ENCODE measurements at regions not wholly inside any gene's neighbourhood (a gene's known extent, or its start where the extent isn't known, plus 50 kb on each side); places are given as distances from the start of the nearest gene placed in this dataset.

- no peaks in the 10 kb centered on the region for H3K27me3 Mint-ChIP-seq
- ATAC-seq (replicated peaks) (no peak), DNase-seq (no peak)
- H3K4me1 Mint-ChIP-seq: no peaks in the 10 kb centered on the region
- no peak overlapping the region for H3K4me3 Mint-ChIP-seq
- H3K27ac Mint-ChIP-seq: no peak overlapping the region
- no peaks in the 10 kb centered on the region for H3K36me3 Mint-ChIP-seq
- no peaks in the 10 kb centered on the region for H3K9me3 Mint-ChIP-seq
Observed at GRCh38 chr21:27715131-27715530, 748.2 kb upstream of the ADAMTS5 start.

- H3K9me3 Mint-ChIP-seq: peaks cover 0 to 2% of the 10 kb centered on the region in 2 donors
- H3K4me1 Mint-ChIP-seq: no peaks in the 10 kb centered on the region
- H3K27me3 Mint-ChIP-seq: no peaks in the 10 kb centered on the region
- ATAC-seq (replicated peaks) (no peak), DNase-seq (no peak)
- H3K36me3 Mint-ChIP-seq: no peaks in the 10 kb centered on the region
- H3K4me3 Mint-ChIP-seq: no peak overlapping the region
- no peak overlapping the region for H3K27ac Mint-ChIP-seq
Observed at GRCh38 chr21:27713154-27714109, 746.5 kb upstream of the ADAMTS5 start.

GRCh38 chr21:27704567-27705166, 737.8 kb upstream of the ADAMTS5 start:
- no peak for ATAC-seq (replicated peaks)
- DNase-seq: no peak
- no peaks in the 10 kb centered on the region for H3K36me3 Mint-ChIP-seq
- H3K27ac Mint-ChIP-seq: peak overlapping the region; percentile 42
- H3K4me1 Mint-ChIP-seq: no peaks in the 10 kb centered on the region
- H3K27me3 Mint-ChIP-seq: no peaks in the 10 kb centered on the region
- H3K9me3 Mint-ChIP-seq: peaks cover 3 to 4% of the 10 kb centered on the region in 2 donors
- no peak overlapping the region for H3K4me3 Mint-ChIP-seq

- no peak for DNase-seq
- no peaks in the 10 kb centered on the region for H3K4me1 Mint-ChIP-seq
- no peak overlapping the region for H3K4me3 Mint-ChIP-seq
- no peak for ATAC-seq (replicated peaks)
- H3K27me3 Mint-ChIP-seq: no peaks in the 10 kb centered on the region
- peaks cover 2 to 4% of the 10 kb centered on the region in 2 donors for H3K9me3 Mint-ChIP-seq
- no peaks in the 10 kb centered on the region for H3K36me3 Mint-ChIP-seq
- no peak overlapping the region for H3K27ac Mint-ChIP-seq
Observed at GRCh38 chr21:27703791-27704190, 736.9 kb upstream of the ADAMTS5 start.

- peak; percentile 75 to 81 for ATAC-seq (replicated peaks)
- peak; percentile 30 for DNase-seq
- no peaks in the 10 kb centered on the region for H3K4me1 Mint-ChIP-seq
- no peaks in the 10 kb centered on the region for H3K36me3 Mint-ChIP-seq
- no peaks in the 10 kb centered on the region for H3K27me3 Mint-ChIP-seq
- peaks cover 0 to 4% of the 10 kb centered on the region in 2 donors for H3K9me3 Mint-ChIP-seq
- H3K4me3 Mint-ChIP-seq: no peak overlapping the region
- no peak overlapping the region for H3K27ac Mint-ChIP-seq
Observed at GRCh38 chr21:27700974-27701614, 734.2 kb upstream of the ADAMTS5 start.

GRCh38 chr21:27695246-27695645, 728.4 kb upstream of the ADAMTS5 start:
- no peak for DNase-seq
- H3K4me1 Mint-ChIP-seq: no peaks in the 10 kb centered on the region
- H3K36me3 Mint-ChIP-seq: no peaks in the 10 kb centered on the region
- no peak overlapping the region for H3K4me3 Mint-ChIP-seq
- no peaks in the 10 kb centered on the region for H3K27me3 Mint-ChIP-seq
- H3K9me3 Mint-ChIP-seq: peaks cover 0 to 3% of the 10 kb centered on the region in 2 donors
- ATAC-seq (replicated peaks): no peak
- H3K27ac Mint-ChIP-seq: no peak overlapping the region

- DNase-seq (no peak), ATAC-seq (replicated peaks) (no peak)
- H3K36me3 Mint-ChIP-seq: no peaks in the 10 kb centered on the region
- H3K27me3 Mint-ChIP-seq: no peaks in the 10 kb centered on the region
- no peak overlapping the region for H3K4me3 Mint-ChIP-seq
- H3K9me3 Mint-ChIP-seq: peaks cover 1 to 3% of the 10 kb centered on the region in 2 donors
- no peaks in the 10 kb centered on the region for H3K4me1 Mint-ChIP-seq
- H3K27ac Mint-ChIP-seq: no peak overlapping the region
Observed at GRCh38 chr21:27694667-27695066, 727.8 kb upstream of the ADAMTS5 start.

GRCh38 chr21:27693376-27693775, 726.5 kb upstream of the ADAMTS5 start:
- no peak for DNase-seq
- Mint-ChIP-seq H3K27ac (no peak overlapping the region), H3K4me3 (no peak overlapping the region), H3K27me3 (no peaks in the 10 kb centered on the region), H3K36me3 (no peaks in the 10 kb centered on the region), H3K9me3 (peaks cover 5 to 6% of the 10 kb centered on the region in 2 donors), H3K4me1 (no peaks in the 10 kb centered on the region)
- no peak for ATAC-seq (replicated peaks)

- no peak for DNase-seq
- Mint-ChIP-seq H3K27me3 (no peaks in the 10 kb centered on the region), H3K9me3 (peaks cover 8 to 12% of the 10 kb centered on the region in 2 donors), H3K4me1 (no peaks in the 10 kb centered on the region), H3K27ac (no peak overlapping the region), H3K36me3 (no peaks in the 10 kb centered on the region), H3K4me3 (no peak overlapping the region)
- no peak for ATAC-seq (replicated peaks)
Observed at GRCh38 chr21:27691516-27691915, 724.6 kb upstream of the ADAMTS5 start.

- Mint-ChIP-seq H3K9me3 (peaks cover 8 to 12% of the 10 kb centered on the region in 2 donors), H3K27me3 (no peaks in the 10 kb centered on the region), H3K36me3 (no peaks in the 10 kb centered on the region), H3K27ac (no peak overlapping the region), H3K4me1 (no peaks in the 10 kb centered on the region), H3K4me3 (no peak overlapping the region)
- ATAC-seq (replicated peaks) (no peak), DNase-seq (no peak)
Observed at GRCh38 chr21:27691006-27691405, 724.1 kb upstream of the ADAMTS5 start.

GRCh38 chr21:27690426-27690825, 723.5 kb upstream of the ADAMTS5 start:
- H3K4me1 Mint-ChIP-seq: no peaks in the 10 kb centered on the region

GRCh38 chr21:27688773-27689172, 721.9 kb upstream of the ADAMTS5 start:
- no peak overlapping the region for H3K4me3 Mint-ChIP-seq
- H3K27ac Mint-ChIP-seq: no peak overlapping the region
- no peak for ATAC-seq (replicated peaks)
- H3K27me3 Mint-ChIP-seq: no peaks in the 10 kb centered on the region
- peaks cover 6 to 12% of the 10 kb centered on the region in 2 donors for H3K9me3 Mint-ChIP-seq
- H3K4me1 Mint-ChIP-seq: no peaks in the 10 kb centered on the region
- no peak for DNase-seq
- H3K36me3 Mint-ChIP-seq: no peaks in the 10 kb centered on the region

More at GRCh38 chr21:27690426-27690825, 723.5 kb upstream of the ADAMTS5 start:
- DNase-seq (no peak), ATAC-seq (replicated peaks) (no peak)
- Mint-ChIP-seq H3K4me3 (no peak overlapping the region), H3K27ac (no peak overlapping the region), H3K36me3 (no peaks in the 10 kb centered on the region), H3K27me3 (no peaks in the 10 kb centered on the region), H3K9me3 (peaks cover 7 to 12% of the 10 kb centered on the region in 2 donors)

- Mint-ChIP-seq H3K4me3 (no peak overlapping the region), H3K36me3 (no peaks in the 10 kb centered on the region), H3K27ac (no peak overlapping the region), H3K27me3 (no peaks in the 10 kb centered on the region), H3K4me1 (no peaks in the 10 kb centered on the region), H3K9me3 (peaks cover 4 to 11% of the 10 kb centered on the region in 2 donors)
- ATAC-seq (replicated peaks) (no peak), DNase-seq (no peak)
Observed at GRCh38 chr21:27683292-27683691, 716.4 kb upstream of the ADAMTS5 start.

- Mint-ChIP-seq H3K9me3 (peaks cover 1 to 6% of the 10 kb centered on the region in 2 donors), H3K36me3 (no peaks in the 10 kb centered on the region)
Observed at GRCh38 chr21:27681841-27682240, 715.0 kb upstream of the ADAMTS5 start.

More at GRCh38 chr21:27681841-27682240, 715.0 kb upstream of the ADAMTS5 start:
- ATAC-seq (replicated peaks) (no peak), DNase-seq (no peak)
- no peak overlapping the region for H3K4me3 Mint-ChIP-seq
- no peaks in the 10 kb centered on the region for H3K4me1 Mint-ChIP-seq
- no peak overlapping the region for H3K27ac Mint-ChIP-seq
- H3K27me3 Mint-ChIP-seq: no peaks in the 10 kb centered on the region

Data from stimulated activated naive B cell treated with anti-CD40 and anti-IgM and Interleukin-4, amounts not matched to agents 10 μg/mL and 1 μg/mL and 100 μg/mL, for 72 hours (primary cell).